Erythroblast (primary cell): ENCODE measurements at regions not wholly inside any gene's neighbourhood (a gene's known extent, or its start where the extent isn't known, plus 50 kb on each side); places are given as distances from the start of the nearest gene placed in this dataset.

ENCODE experiments used
- GATA1 ChIP-seq: IDR thresholded peaks from 2 replicates; pipeline ENCODE4 v1.6.1; 2011; ENCODE audit warnings: low read depth, mild to moderate bottlenecking, control low read depth, low read length, moderate library complexity
- POLR2A ChIP-seq: IDR thresholded peaks from 2 replicates; pipeline ENCODE4 v1.6.1; 2011; ENCODE audit warnings: mild to moderate bottlenecking, low read length

DNA sequence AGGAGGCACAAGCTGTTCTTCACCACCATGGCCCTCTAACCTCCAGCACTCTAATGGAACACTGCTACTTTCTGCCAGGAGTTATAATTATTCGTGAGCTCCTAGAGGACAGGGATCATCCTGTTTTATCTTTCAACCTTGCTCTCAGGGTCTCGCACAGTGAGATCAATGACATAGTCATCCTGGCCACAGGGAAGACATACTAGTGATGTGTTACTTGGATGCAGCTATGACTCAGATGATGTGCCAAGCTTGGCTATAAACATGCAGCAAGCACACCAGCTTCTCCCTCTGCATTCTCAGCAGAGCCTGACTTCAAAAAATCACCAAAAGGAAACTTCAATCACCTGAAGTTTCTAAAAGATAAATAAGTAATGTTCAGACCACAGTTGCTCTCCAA is 203.8 kb upstream of the HES1 start:
- TF ChIP-seq POLR2A (no peak), GATA1 (no peak)
